Nephron progenitor cell (in vitro differentiated cells): ENCODE measurements at regions not wholly inside any gene's neighbourhood (a gene's known extent, or its start where the extent isn't known, plus 50 kb on each side); places are given as distances from the start of the nearest gene placed in this dataset.

Experiments
- DNase-seq: peaks from one replicate; pipeline ENCODE4 v3.0.0; 2021
- H3K27ac Mint-ChIP-seq: 2 replicates; pipeline ENCODE4 v1.8.0; 2021; ENCODE audit warnings: mild to moderate bottlenecking, moderate library complexity, mixed read lengths
- H3K27me3 Mint-ChIP-seq: 2 replicates; pipeline ENCODE4 v1.8.0; 2021; ENCODE audit warnings: mild to moderate bottlenecking, low read depth, mixed read lengths; ENCODE audit not compliant: poor library complexity
- H3K36me3 Mint-ChIP-seq: 2 replicates; pipeline ENCODE4 v1.8.0; 2021; ENCODE audit warnings: low read depth, mixed read lengths
- H3K4me1 Mint-ChIP-seq: 2 replicates; pipeline ENCODE4 v1.8.0; 2021; ENCODE audit warnings: mixed read lengths
- H3K4me3 Mint-ChIP-seq: 2 replicates; pipeline ENCODE4 v1.8.0; 2021; ENCODE audit warnings: mild to moderate bottlenecking, moderate library complexity, mixed read lengths
- H3K9me3 Mint-ChIP-seq: 2 replicates; pipeline ENCODE4 v1.8.0; 2021; ENCODE audit warnings: mild to moderate bottlenecking, moderate library complexity, mixed read lengths
- CTCF ChIP-seq: fragments of 200-600 bp; sonication (generic); IDR thresholded peaks from 2 replicates; pipeline ENCODE4 v1.5.0; 2021; ENCODE audit warnings: antibody characterized with exemption

GRCh38 chr2:173544641-173545363, 190.1 kb downstream of the CDCA7 start:
- peaks cover 4% of the 10 kb centered on the region for H3K9me3 Mint-ChIP-seq
- no peak overlapping the region for H3K27ac Mint-ChIP-seq
- no peak overlapping the region for H3K4me3 Mint-ChIP-seq
- H3K4me1 Mint-ChIP-seq = no peaks in the 10 kb centered on the region
- peaks cover 4% of the 10 kb centered on the region for H3K27me3 Mint-ChIP-seq
- no peak for DNase-seq
- H3K36me3 Mint-ChIP-seq = no peaks in the 10 kb centered on the region
- no peak for TF ChIP-seq CTCF

GRCh38 chr2:173545364-173545763, 190.7 kb downstream of the CDCA7 start:
- H3K9me3 Mint-ChIP-seq = peaks cover 6% of the 10 kb centered on the region
- H3K36me3 Mint-ChIP-seq = peaks cover 4% of the 10 kb centered on the region
- H3K27ac Mint-ChIP-seq = no peak overlapping the region
- no peak for DNase-seq
- H3K27me3 Mint-ChIP-seq = peaks cover 9% of the 10 kb centered on the region
- no peak overlapping the region for H3K4me3 Mint-ChIP-seq
- TF ChIP-seq CTCF = no peak
- no peaks in the 10 kb centered on the region for H3K4me1 Mint-ChIP-seq

- Mint-ChIP-seq H3K4me3 (no peak overlapping the region), H3K27ac (no peak overlapping the region), H3K27me3 (peaks cover 10% of the 10 kb centered on the region), H3K36me3 (peaks cover 4% of the 10 kb centered on the region), H3K9me3 (peaks cover 16% of the 10 kb centered on the region), H3K4me1 (no peaks in the 10 kb centered on the region)
- DNase-seq = no peak
- no peak for TF ChIP-seq CTCF
These were observed 192.8 kb downstream of the CDCA7 start for GRCh38 chr2:173547499-173547898.

- no peak for DNase-seq
- H3K27ac Mint-ChIP-seq = no peak overlapping the region
These were observed 195.5 kb downstream of the CDCA7 start for GRCh38 chr2:173550143-173550542.

GRCh38 chr2:173552531-173552930, 197.9 kb downstream of the CDCA7 start:
- H3K27ac Mint-ChIP-seq = no peak overlapping the region
- no peak for TF ChIP-seq CTCF
- peaks cover 11% of the 10 kb centered on the region for H3K4me1 Mint-ChIP-seq
- H3K27me3 Mint-ChIP-seq = peaks cover 10% of the 10 kb centered on the region
- H3K9me3 Mint-ChIP-seq = peaks cover 16% of the 10 kb centered on the region
- no peak overlapping the region for H3K4me3 Mint-ChIP-seq
- peaks cover 4% of the 10 kb centered on the region for H3K36me3 Mint-ChIP-seq
- DNase-seq = no peak

More at GRCh38 chr2:173550143-173550542, 195.5 kb downstream of the CDCA7 start:
- TF ChIP-seq CTCF = no peak
- H3K27me3 Mint-ChIP-seq = peaks cover 10% of the 10 kb centered on the region
- peaks cover 4% of the 10 kb centered on the region for H3K36me3 Mint-ChIP-seq
- no peak overlapping the region for H3K4me3 Mint-ChIP-seq
- H3K4me1 Mint-ChIP-seq = no peaks in the 10 kb centered on the region
- H3K9me3 Mint-ChIP-seq = peaks cover 16% of the 10 kb centered on the region

GRCh38 chr2:173553593-173553992, 198.9 kb downstream of the CDCA7 start:
- peaks cover 4% of the 10 kb centered on the region for H3K36me3 Mint-ChIP-seq
- DNase-seq = no peak
- H3K27me3 Mint-ChIP-seq = peaks cover 11% of the 10 kb centered on the region
- no peak overlapping the region for H3K27ac Mint-ChIP-seq
- no peak for TF ChIP-seq CTCF
- no peak overlapping the region for H3K4me3 Mint-ChIP-seq
- peaks cover 11% of the 10 kb centered on the region for H3K4me1 Mint-ChIP-seq
- peaks cover 16% of the 10 kb centered on the region for H3K9me3 Mint-ChIP-seq
